HG02981 (cell line): ENCODE measurements at regions not wholly inside any gene's neighbourhood (a gene's known extent, or its start where the extent isn't known, plus 50 kb on each side); places are given as distances from the start of the nearest gene placed in this dataset.
A peak's percentile ranks its signal among the peaks of the same experiment; 100 is the strongest.

Experiments used
- ATAC-seq: cut with Tn5 transposase; IDR thresholded peaks from one replicate; pipeline ENCODE4 v1.9.1; 2021; ENCODE audit warnings: mild to moderate bottlenecking, moderate library complexity; ENCODE audit not compliant: unreplicated experiment

- ATAC-seq = no peak
These were observed 359.5 kb upstream of the ARGLU1 start for GRCh38 chr13:106927421-106927820.

- no peak for ATAC-seq
These were observed 354.4 kb upstream of the ARGLU1 start for GRCh38 chr13:106922384-106922783.

- no peak for ATAC-seq
These were observed 351.7 kb upstream of the ARGLU1 start for GRCh38 chr13:106919638-106920037.

GRCh38 chr13:106919133-106919532 is 351.2 kb upstream of the ARGLU1 start:
- ATAC-seq = no peak

- ATAC-seq = no peak
These were observed 350.6 kb upstream of the ARGLU1 start for GRCh38 chr13:106918557-106918860.

- ATAC-seq = peak; percentile 91
These were observed 350.0 kb upstream of the ARGLU1 start for GRCh38 chr13:106917673-106918556.

- ATAC-seq = no peak
These were observed 349.2 kb upstream of the ARGLU1 start for GRCh38 chr13:106917024-106917571.

GRCh38 chr13:106916329-106916976 is 348.5 kb upstream of the ARGLU1 start:
- no peak for ATAC-seq

- no peak for ATAC-seq
These were observed 347.2 kb upstream of the ARGLU1 start for GRCh38 chr13:106915146-106915545.

- ATAC-seq = no peak
These were observed 343.7 kb upstream of the ARGLU1 start for GRCh38 chr13:106911627-106912026.

- no peak for ATAC-seq
These were observed 343.1 kb upstream of the ARGLU1 start for GRCh38 chr13:106911020-106911419.

- ATAC-seq = no peak
These were observed 338.6 kb upstream of the ARGLU1 start for GRCh38 chr13:106906426-106906996.

GRCh38 chr13:106905380-106906162 is 337.6 kb upstream of the ARGLU1 start:
- no peak for ATAC-seq

GRCh38 chr13:106899442-106899841 is 331.5 kb upstream of the ARGLU1 start:
- no peak for ATAC-seq

GRCh38 chr13:106898231-106898630 is 330.3 kb upstream of the ARGLU1 start:
- ATAC-seq = no peak

- no peak for ATAC-seq
These were observed 320.2 kb upstream of the ARGLU1 start for GRCh38 chr13:106888148-106888547.

- ATAC-seq = no peak
These were observed 319.7 kb upstream of the ARGLU1 start for GRCh38 chr13:106887686-106888085.

- ATAC-seq = no peak
These were observed 316.0 kb upstream of the ARGLU1 start for GRCh38 chr13:106883976-106884375.

- ATAC-seq = no peak
These were observed 314.3 kb upstream of the ARGLU1 start for GRCh38 chr13:106882246-106882645.

- ATAC-seq = no peak
These were observed 311.9 kb upstream of the ARGLU1 start for GRCh38 chr13:106879806-106880205.

GRCh38 chr13:106874323-106874722 is 306.4 kb upstream of the ARGLU1 start:
- ATAC-seq = no peak
